ENCODE measurements at regions not wholly inside any gene's neighbourhood (a gene's known extent, or its start where the extent isn't known, plus 50 kb on each side); places are given as distances from the start of the nearest gene placed in this dataset.
"Not testable (repeated sequence)": the region's sequence is repeated elsewhere in the genome, so short reads cannot be mapped to it uniquely, and the experiment has no call there.

GRCh38 chrX:40945361-40945713 lies 139.9 kb upstream of the USP9X start:
- DNase-seq (no peak), ATAC-seq (no peak)
- Mint-ChIP-seq H3K36me3 (peaks cover 0 to 4% (median 0%) of the 10 kb centered on the region in 3 donors), H3K4me1 (no peaks in the 10 kb centered on the region), H3K27me3 (no peaks in the 10 kb centered on the region), H3K4me3 (no peak overlapping the region), H3K9me3 (peaks cover 0 to 7% (median 2%) of the 10 kb centered on the region in 9 donors), H3K27ac (peak overlapping the region in 1 of 10 donors; percentile 44)
- POLR2A ChIA-PET = interaction anchor here (1.0 kb wide), 1 partner anchor 14 kb away, joined by 3 read pairs; no protein-coding TSS in a partner anchor

- Mint-ChIP-seq H3K4me3 (no peak overlapping the region), H3K36me3 (peaks cover 0 to 4% (median 0%) of the 10 kb centered on the region in 3 donors), H3K27me3 (no peaks in the 10 kb centered on the region), H3K27ac (no peak overlapping the region), H3K9me3 (peaks cover 0 to 7% (median 3%) of the 10 kb centered on the region in 9 donors), H3K4me1 (peaks cover 3 to 8% (median 6%) of the 10 kb centered on the region in 4 donors)
- ATAC-seq (no peak), DNase-seq (no peak)
- POLR2A ChIA-PET = interaction anchor here (1.0 kb wide), 1 partner anchor 138 kb away, joined by 3 read pairs; the partner anchor contains the start of gene USP9X
Measured at GRCh38 chrX:40947276-40947675, 138.0 kb upstream of the USP9X start.

GRCh38 chrX:40949071-40949470 lies 136.2 kb upstream of the USP9X start:
- peaks cover 0 to 7% (median 3%) of the 10 kb centered on the region in 9 donors for H3K9me3 Mint-ChIP-seq
- POLR2A ChIA-PET = no interaction called here
- ATAC-seq (no peak), DNase-seq (no peak)
- H3K27ac Mint-ChIP-seq = no peak overlapping the region
- H3K4me3 Mint-ChIP-seq = no peak overlapping the region
- no peaks in the 10 kb centered on the region for H3K27me3 Mint-ChIP-seq
- H3K36me3 Mint-ChIP-seq = no peaks in the 10 kb centered on the region
- H3K4me1 Mint-ChIP-seq = peaks cover 4 to 16% (median 11%) of the 10 kb centered on the region in 4 donors

- DNase-seq (no peak), ATAC-seq (no peak)
- H3K9me3 Mint-ChIP-seq = peaks cover 0 to 7% (median 3%) of the 10 kb centered on the region in 9 donors
- POLR2A ChIA-PET = no interaction called here
- no peaks in the 10 kb centered on the region for H3K36me3 Mint-ChIP-seq
- no peak overlapping the region for H3K4me3 Mint-ChIP-seq
- peak overlapping the region in 1 of 10 donors; percentile 29 for H3K27ac Mint-ChIP-seq
- no peaks in the 10 kb centered on the region for H3K27me3 Mint-ChIP-seq
- peaks cover 4 to 16% (median 11%) of the 10 kb centered on the region in 4 donors for H3K4me1 Mint-ChIP-seq
Measured at GRCh38 chrX:40950546-40950945, 134.7 kb upstream of the USP9X start.

- H3K27ac Mint-ChIP-seq = peak overlapping the region in 2 of 10 donors; percentile 37 to 71
- H3K4me1 Mint-ChIP-seq = peaks cover 4 to 16% (median 11%) of the 10 kb centered on the region in 4 donors
- H3K27me3 Mint-ChIP-seq, ATAC-seq, POLR2A ChIA-PET, H3K36me3 Mint-ChIP-seq, DNase-seq, H3K9me3 Mint-ChIP-seq: not testable (repeated sequence)
- peak overlapping the region in 3 of 10 donors; percentile 21 to 52 (median 33) for H3K4me3 Mint-ChIP-seq
Measured at GRCh38 chrX:40951407-40951806, 133.8 kb upstream of the USP9X start.

- H3K4me3 Mint-ChIP-seq = peak overlapping the region; percentile 24 to 71 (median 62)
- peak overlapping the region in 9 of 10 donors; percentile 16 to 72 (median 53) for H3K27ac Mint-ChIP-seq
- H3K4me1 Mint-ChIP-seq = peaks cover 4 to 16% (median 11%) of the 10 kb centered on the region in 4 donors
- ATAC-seq (peak; percentile 42 to 73), DNase-seq (peak in 2 of 10 donors; percentile 19 to 37)
- H3K27me3 Mint-ChIP-seq = no peaks in the 10 kb centered on the region
- POLR2A ChIA-PET = no interaction called here
- H3K9me3 Mint-ChIP-seq = peaks cover 0 to 7% (median 3%) of the 10 kb centered on the region in 9 donors
- no peaks in the 10 kb centered on the region for H3K36me3 Mint-ChIP-seq
Measured at GRCh38 chrX:40952855-40953254, 132.4 kb upstream of the USP9X start.

GRCh38 chrX:40953369-40953768 lies 131.9 kb upstream of the USP9X start:
- Mint-ChIP-seq H3K4me1 (peaks cover 4 to 16% (median 11%) of the 10 kb centered on the region in 4 donors), H3K27ac (peak overlapping the region in 2 of 10 donors; percentile 16 to 20), H3K27me3 (no peaks in the 10 kb centered on the region), H3K9me3 (peaks cover 0 to 5% (median 2%) of the 10 kb centered on the region in 9 donors), H3K4me3 (peak overlapping the region in 7 of 10 donors; percentile 55 to 71 (median 62)), H3K36me3 (no peaks in the 10 kb centered on the region)
- DNase-seq = no peak
- ATAC-seq = no peak
- POLR2A ChIA-PET = no interaction called here

- H3K4me1 Mint-ChIP-seq = peaks cover 0 to 2% (median 0%) of the 10 kb centered on the region in 4 donors
- no peaks in the 10 kb centered on the region for H3K36me3 Mint-ChIP-seq
- POLR2A ChIA-PET = no interaction called here
- H3K4me3 Mint-ChIP-seq = no peak overlapping the region
- no peak for ATAC-seq
- H3K27me3 Mint-ChIP-seq = no peaks in the 10 kb centered on the region
- H3K9me3 Mint-ChIP-seq = no peaks in the 10 kb centered on the region
- no peak for DNase-seq
- no peak overlapping the region for H3K27ac Mint-ChIP-seq
Measured at GRCh38 chrX:40960041-40960440, 125.2 kb upstream of the USP9X start.

GRCh38 chrX:40962793-40963407 lies 122.3 kb upstream of the USP9X start:
- Mint-ChIP-seq H3K9me3 (no peaks in the 10 kb centered on the region), H3K4me3 (no peak overlapping the region), H3K27me3 (no peaks in the 10 kb centered on the region), H3K4me1 (peaks cover 0 to 2% (median 0%) of the 10 kb centered on the region in 4 donors), H3K36me3 (no peaks in the 10 kb centered on the region), H3K27ac (no peak overlapping the region)
- DNase-seq (no peak), ATAC-seq (no peak)
- POLR2A ChIA-PET = no interaction called here

GRCh38 chrX:40964008-40964407 lies 121.2 kb upstream of the USP9X start:
- H3K27ac Mint-ChIP-seq = no peak overlapping the region
- H3K36me3 Mint-ChIP-seq = no peaks in the 10 kb centered on the region
- H3K4me3 Mint-ChIP-seq = no peak overlapping the region
- H3K9me3 Mint-ChIP-seq = no peaks in the 10 kb centered on the region
- no peaks in the 10 kb centered on the region for H3K27me3 Mint-ChIP-seq
- no peak for ATAC-seq
- POLR2A ChIA-PET = no interaction called here
- DNase-seq = no peak
- H3K4me1 Mint-ChIP-seq = peaks cover 0 to 2% (median under 1%) of the 10 kb centered on the region in 4 donors

GRCh38 chrX:40964633-40965586 lies 120.3 kb upstream of the USP9X start:
- no peak overlapping the region for H3K27ac Mint-ChIP-seq

GRCh38 chrX:40966213-40966820 lies 118.9 kb upstream of the USP9X start:
- POLR2A ChIA-PET = no interaction called here
- no peak overlapping the region for H3K4me3 Mint-ChIP-seq
- peaks cover 0 to 4% (median 0%) of the 10 kb centered on the region in 3 donors for H3K36me3 Mint-ChIP-seq
- ATAC-seq = no peak
- peak overlapping the region in 1 of 10 donors; percentile 48 for H3K27ac Mint-ChIP-seq
- DNase-seq = no peak
- H3K4me1 Mint-ChIP-seq = peaks cover 0 to 3% (median 1%) of the 10 kb centered on the region in 4 donors
- H3K27me3 Mint-ChIP-seq = peaks cover 0 to 2% (median 0%) of the 10 kb centered on the region in 5 donors
- peaks cover 0 to 6% (median 0%) of the 10 kb centered on the region in 9 donors for H3K9me3 Mint-ChIP-seq

More at GRCh38 chrX:40964633-40965586, 120.3 kb upstream of the USP9X start:
- no peaks in the 10 kb centered on the region for H3K9me3 Mint-ChIP-seq
- POLR2A ChIA-PET = no interaction called here
- H3K27me3 Mint-ChIP-seq = no peaks in the 10 kb centered on the region
- peaks cover 0 to 3% (median 1%) of the 10 kb centered on the region in 4 donors for H3K4me1 Mint-ChIP-seq
- H3K4me3 Mint-ChIP-seq = no peak overlapping the region
- DNase-seq (no peak), ATAC-seq (no peak)
- H3K36me3 Mint-ChIP-seq = no peaks in the 10 kb centered on the region
